HUES64 (cell line): ENCODE measurements at regions not wholly inside any gene's neighbourhood (a gene's known extent, or its start where the extent isn't known, plus 50 kb on each side); places are given as distances from the start of the nearest gene placed in this dataset.

Experiments used
- H3K27ac ChIP-seq: 2 replicates; pipeline ENCODE4 v1.7.0; 2013; ENCODE audit warnings: low read depth, low read length, inconsistent platforms
- H3K27me3 ChIP-seq: 2 replicates; pipeline ENCODE4 v1.6.1; 2013; ENCODE audit warnings: mild to moderate bottlenecking, low read length; ENCODE audit not compliant: insufficient read depth
- H3K36me3 ChIP-seq: 2 replicates; pipeline ENCODE4 v1.6.1; 2013; ENCODE audit warnings: mild to moderate bottlenecking, low read length; ENCODE audit not compliant: insufficient read depth
- H3K4me1 ChIP-seq: 2 replicates; pipeline ENCODE4 v1.6.1; 2013; ENCODE audit warnings: mild to moderate bottlenecking, low read length, moderate library complexity; ENCODE audit not compliant: insufficient read depth
- H3K4me3 ChIP-seq: 2 replicates; pipeline ENCODE4 v1.5.1; 2013; ENCODE audit warnings: mild to moderate bottlenecking, low read length, moderate library complexity
- H3K9ac ChIP-seq: 2 replicates; pipeline ENCODE4 v1.6.1; 2013; ENCODE audit warnings: mild to moderate bottlenecking, low read depth, low read length
- H3K9me3 ChIP-seq: 2 replicates; pipeline ENCODE4 v1.6.1; 2013; ENCODE audit warnings: low read depth, low read length; ENCODE audit not compliant: insufficient read depth
- WGBS: fragments of 150-250, 120-280 bp; methylation state at CpG from one replicate; pipeline ENCODE4 v1.1.7; 2013; ENCODE audit warnings: missing lambda C conversion rate; 5-methylcytosine and 5-hydroxymethylcytosine counted together

GRCh38 chr20:58587467-58587866 is 63.6 kb upstream of the STX16 start:
- 82% methylated on average over 9 of the region's 9 CpGs for WGBS
- H3K4me1 ChIP-seq, result peaks cover 6% of the 10 kb centered on the region; the same call in 1 of the 2 replicates

GRCh38 chr20:58586565-58587093 is 64.5 kb upstream of the STX16 start:
- no peaks in the 10 kb centered on the region for H3K36me3 ChIP-seq
- peaks cover 6% of the 10 kb centered on the region; the same call in 1 of the 2 replicates for H3K4me1 ChIP-seq
- no peak overlapping the region for H3K9ac ChIP-seq
- H3K27ac ChIP-seq, result no peak overlapping the region
- no peak overlapping the region for H3K4me3 ChIP-seq
- 82% methylated on average over 6 of the region's 6 CpGs for WGBS
- H3K27me3 ChIP-seq, result no peaks in the 10 kb centered on the region
- no peaks in the 10 kb centered on the region for H3K9me3 ChIP-seq

More at GRCh38 chr20:58587467-58587866, 63.6 kb upstream of the STX16 start:
- Histone ChIP-seq H3K27ac (no peak overlapping the region), H3K4me3 (no peak overlapping the region), H3K9me3 (no peaks in the 10 kb centered on the region), H3K9ac (no peak overlapping the region), H3K36me3 (no peaks in the 10 kb centered on the region), H3K27me3 (no peaks in the 10 kb centered on the region)

- H3K9me3 ChIP-seq, result no peaks in the 10 kb centered on the region
- peaks cover 6% of the 10 kb centered on the region; the same call in 1 of the 2 replicates for H3K4me1 ChIP-seq
- no peak overlapping the region for H3K4me3 ChIP-seq
- no peak overlapping the region for H3K9ac ChIP-seq
- H3K27ac ChIP-seq, result no peak overlapping the region
- 88% methylated on average over 8 of the region's 8 CpGs for WGBS
- H3K36me3 ChIP-seq, result no peaks in the 10 kb centered on the region
- no peaks in the 10 kb centered on the region for H3K27me3 ChIP-seq
Observed at GRCh38 chr20:58585753-58586540, 65.1 kb upstream of the STX16 start.

GRCh38 chr20:58584881-58585752 is 66.0 kb upstream of the STX16 start:
- H3K9me3 ChIP-seq, result no peaks in the 10 kb centered on the region
- no peaks in the 10 kb centered on the region for H3K36me3 ChIP-seq
- H3K27ac ChIP-seq, result no peak overlapping the region
- no peak overlapping the region for H3K4me3 ChIP-seq
- H3K9ac ChIP-seq, result no peak overlapping the region
- H3K4me1 ChIP-seq, result peaks cover 6% of the 10 kb centered on the region; the same call in 1 of the 2 replicates
- no peaks in the 10 kb centered on the region for H3K27me3 ChIP-seq
- 64% methylated on average over 8 of the region's 9 CpGs for WGBS

GRCh38 chr20:58584051-58584824 is 66.8 kb upstream of the STX16 start:
- no peak overlapping the region for H3K27ac ChIP-seq
- H3K9me3 ChIP-seq, result no peaks in the 10 kb centered on the region
- H3K9ac ChIP-seq, result no peak overlapping the region
- peaks cover 6% of the 10 kb centered on the region; the same call in 1 of the 2 replicates for H3K4me1 ChIP-seq
- no peak overlapping the region for H3K4me3 ChIP-seq
- H3K36me3 ChIP-seq, result no peaks in the 10 kb centered on the region
- no peaks in the 10 kb centered on the region for H3K27me3 ChIP-seq
- WGBS, result 92% methylated on average over 8 of the region's 8 CpGs

GRCh38 chr20:58583586-58583985 is 67.5 kb upstream of the STX16 start:
- Histone ChIP-seq H3K27ac (no peak overlapping the region), H3K4me1 (peaks cover 6% of the 10 kb centered on the region; the same call in 1 of the 2 replicates), H3K4me3 (no peak overlapping the region), H3K9me3 (no peaks in the 10 kb centered on the region), H3K36me3 (no peaks in the 10 kb centered on the region), H3K9ac (no peak overlapping the region), H3K27me3 (no peaks in the 10 kb centered on the region)
- WGBS, result 67% methylated on average over 8 of the region's 8 CpGs

- Histone ChIP-seq H3K36me3 (no peaks in the 10 kb centered on the region), H3K27ac (no peak overlapping the region), H3K4me3 (no peak overlapping the region), H3K9me3 (no peaks in the 10 kb centered on the region), H3K9ac (no peak overlapping the region), H3K27me3 (no peaks in the 10 kb centered on the region), H3K4me1 (peaks cover 7% of the 10 kb centered on the region; the same call in 1 of the 2 replicates)
- 67% methylated on average over 11 of the region's 13 CpGs for WGBS
Observed at GRCh38 chr20:58583176-58583575, 67.9 kb upstream of the STX16 start.

GRCh38 chr20:58580474-58580835 is 65.3 kb upstream of the APCDD1L start:
- Histone ChIP-seq H3K4me3 (no peak overlapping the region), H3K9ac (no peak overlapping the region), H3K4me1 (peaks cover 11% of the 10 kb centered on the region; the same call in 1 of the 2 replicates), H3K27me3 (no peaks in the 10 kb centered on the region), H3K27ac (no peak overlapping the region), H3K36me3 (no peaks in the 10 kb centered on the region), H3K9me3 (no peaks in the 10 kb centered on the region)
- WGBS, result 91% methylated on average over 7 of the region's 7 CpGs

GRCh38 chr20:58579819-58580473 is 64.7 kb upstream of the APCDD1L start:
- Histone ChIP-seq H3K4me3 (no peak overlapping the region), H3K9me3 (no peaks in the 10 kb centered on the region), H3K36me3 (no peaks in the 10 kb centered on the region), H3K27me3 (no peaks in the 10 kb centered on the region), H3K27ac (no peak overlapping the region), H3K4me1 (peaks cover 11% of the 10 kb centered on the region; the same call in 1 of the 2 replicates), H3K9ac (no peak overlapping the region)
- WGBS, result 95% methylated on average over 23 of the region's 23 CpGs

- H3K27me3 ChIP-seq, result no peaks in the 10 kb centered on the region
- no peaks in the 10 kb centered on the region for H3K9me3 ChIP-seq
- WGBS, result 92% methylated on average over 15 of the region's 15 CpGs
- H3K27ac ChIP-seq, result no peak overlapping the region
- H3K9ac ChIP-seq, result no peak overlapping the region
- no peaks in the 10 kb centered on the region for H3K36me3 ChIP-seq
- no peak overlapping the region for H3K4me3 ChIP-seq
- H3K4me1 ChIP-seq, result peaks cover 11% of the 10 kb centered on the region; the same call in 1 of the 2 replicates
Observed at GRCh38 chr20:58579069-58579818, 64.0 kb upstream of the APCDD1L start.
